NCI-H1105 treated with DMSO at 0.1 percent for 48 hours (cell line): ENCODE measurements at regions not wholly inside any gene's neighbourhood (a gene's known extent, or its start where the extent isn't known, plus 50 kb on each side); places are given as distances from the start of the nearest gene placed in this dataset.

Experiments
- DNase-seq: peaks from one replicate; lab custom pipeline; 2025; lab: John Stamatoyannopoulos, UW

GRCh38 chr22:47597041-47597440, 834.6 kb downstream of the TBC1D22A start:
- DNase-seq = no peak

DNA sequence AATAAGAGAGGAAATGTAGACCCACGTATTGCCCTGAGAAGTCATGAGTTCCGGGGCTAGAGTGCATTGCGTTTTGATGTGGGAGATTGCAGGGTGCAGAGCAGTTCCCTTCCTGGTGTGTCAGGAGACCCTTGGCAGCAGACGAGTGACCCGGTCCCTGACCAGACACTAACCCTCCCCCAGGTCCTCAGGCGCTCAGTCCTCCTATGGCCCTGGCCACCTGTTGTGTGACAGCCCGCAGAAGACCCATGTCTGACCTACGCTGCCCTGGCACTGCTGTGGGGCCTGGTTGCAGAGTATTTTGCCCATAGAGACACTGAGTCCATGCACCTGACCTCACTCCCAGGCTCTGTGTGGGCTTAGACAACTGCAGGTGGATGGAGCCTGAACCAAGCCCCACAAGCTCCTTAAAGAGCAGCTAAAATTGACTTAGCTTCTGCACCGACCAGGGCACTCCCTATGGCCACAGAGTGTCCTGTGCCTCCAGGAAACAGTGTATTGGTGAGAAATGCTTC, 833.8 kb downstream of the TBC1D22A start:
- DNase-seq = no peak

DNA sequence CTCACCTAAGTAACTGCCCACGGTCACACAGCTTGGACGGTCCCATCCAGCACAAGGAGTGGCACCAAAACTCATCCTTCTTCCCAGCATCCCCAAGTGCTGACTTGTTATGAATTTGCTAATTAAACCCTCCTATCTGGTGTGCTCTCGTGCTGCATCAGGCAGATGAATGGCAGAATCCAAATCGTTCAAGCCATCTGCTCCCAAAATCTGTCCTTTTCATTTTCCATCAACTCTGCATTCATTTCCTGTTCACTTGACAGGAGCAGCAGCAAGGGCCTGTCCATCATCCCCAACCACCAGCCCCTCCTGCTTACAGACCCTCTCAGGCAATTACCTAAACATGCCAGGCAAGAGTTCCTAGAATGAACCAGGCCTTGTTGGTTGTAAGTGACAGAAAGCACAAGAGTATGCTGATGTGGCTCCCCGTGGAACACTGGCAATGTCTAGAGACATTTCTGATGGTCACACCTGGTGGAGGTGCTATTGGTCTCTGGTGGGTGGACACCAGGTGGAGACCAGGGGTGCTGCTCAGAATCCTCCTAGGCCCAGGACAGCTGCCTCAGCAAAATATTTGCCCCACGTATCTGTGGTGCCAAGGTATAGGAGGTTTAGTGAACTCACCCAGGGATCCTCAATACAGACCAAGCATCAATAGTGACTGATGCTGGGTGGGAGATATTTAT, 832.5 kb downstream of the TBC1D22A start:
- DNase-seq = no peak

DNA sequence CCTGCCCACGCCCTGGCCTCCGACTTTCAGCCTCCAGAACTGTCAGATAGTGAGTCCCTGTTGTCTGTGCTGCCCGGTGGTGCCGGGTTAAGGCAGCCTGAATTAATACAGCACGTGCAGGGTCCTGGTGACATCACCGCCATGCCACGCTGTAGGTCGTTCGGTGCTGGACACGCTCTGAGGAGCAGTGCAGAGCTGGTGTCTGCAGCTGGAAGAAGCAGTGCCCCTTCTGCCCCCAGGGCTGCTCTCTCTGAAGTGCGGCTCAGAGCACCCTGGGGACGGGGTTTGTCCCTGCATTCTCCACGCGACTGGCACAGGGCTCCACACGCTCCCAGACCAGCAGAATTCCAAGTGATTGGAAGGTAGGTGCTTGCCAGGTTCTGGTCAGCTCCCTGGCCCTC, 831.5 kb downstream of the TBC1D22A start:
- DNase-seq = no peak

GRCh38 chr22:47593291-47593690, 830.8 kb downstream of the TBC1D22A start:
- no peak for DNase-seq

DNA sequence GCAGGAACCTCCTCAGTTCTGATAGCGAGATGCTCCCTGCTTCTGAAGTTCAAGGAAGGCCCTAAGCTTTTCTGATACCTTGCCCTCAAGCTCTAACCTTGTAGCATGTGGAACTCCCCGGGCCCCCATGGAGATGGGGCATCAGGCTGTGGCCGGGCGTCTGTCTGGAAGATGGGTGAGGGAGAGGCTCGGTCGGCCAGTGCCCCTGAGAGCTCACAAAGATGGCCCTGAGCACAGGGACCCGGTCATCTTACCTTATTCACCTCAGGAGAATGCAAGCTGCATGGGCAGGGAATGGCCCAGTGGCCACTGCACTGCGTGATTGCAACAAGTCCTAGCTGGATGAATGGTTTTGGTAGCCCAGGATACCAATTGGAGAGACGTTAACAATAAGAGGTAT, 830.3 kb downstream of the TBC1D22A start:
- no peak for DNase-seq

- no peak for DNase-seq
Measured at GRCh38 chr22:47591709-47592108, 829.3 kb downstream of the TBC1D22A start.

DNA sequence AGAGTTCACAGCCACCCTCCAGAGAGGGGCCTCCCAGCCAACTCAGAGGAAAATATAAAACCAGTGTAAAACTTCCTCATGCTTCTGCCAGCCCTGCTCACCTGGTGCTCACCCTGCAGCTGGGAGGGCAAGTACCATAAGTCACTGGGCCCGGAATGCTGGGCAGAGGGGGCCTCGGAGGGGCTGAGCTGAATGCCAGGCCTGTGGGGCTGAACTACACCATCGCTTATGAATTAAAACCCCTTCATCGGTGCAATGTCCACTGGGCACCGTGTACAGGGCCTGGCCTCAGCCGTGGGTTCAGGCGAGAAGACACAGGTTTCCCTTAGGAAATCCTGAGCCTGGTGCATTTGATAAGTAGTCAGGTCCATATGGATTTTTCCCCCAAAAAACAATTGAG, 828.6 kb downstream of the TBC1D22A start:
- DNase-seq = no peak

DNA sequence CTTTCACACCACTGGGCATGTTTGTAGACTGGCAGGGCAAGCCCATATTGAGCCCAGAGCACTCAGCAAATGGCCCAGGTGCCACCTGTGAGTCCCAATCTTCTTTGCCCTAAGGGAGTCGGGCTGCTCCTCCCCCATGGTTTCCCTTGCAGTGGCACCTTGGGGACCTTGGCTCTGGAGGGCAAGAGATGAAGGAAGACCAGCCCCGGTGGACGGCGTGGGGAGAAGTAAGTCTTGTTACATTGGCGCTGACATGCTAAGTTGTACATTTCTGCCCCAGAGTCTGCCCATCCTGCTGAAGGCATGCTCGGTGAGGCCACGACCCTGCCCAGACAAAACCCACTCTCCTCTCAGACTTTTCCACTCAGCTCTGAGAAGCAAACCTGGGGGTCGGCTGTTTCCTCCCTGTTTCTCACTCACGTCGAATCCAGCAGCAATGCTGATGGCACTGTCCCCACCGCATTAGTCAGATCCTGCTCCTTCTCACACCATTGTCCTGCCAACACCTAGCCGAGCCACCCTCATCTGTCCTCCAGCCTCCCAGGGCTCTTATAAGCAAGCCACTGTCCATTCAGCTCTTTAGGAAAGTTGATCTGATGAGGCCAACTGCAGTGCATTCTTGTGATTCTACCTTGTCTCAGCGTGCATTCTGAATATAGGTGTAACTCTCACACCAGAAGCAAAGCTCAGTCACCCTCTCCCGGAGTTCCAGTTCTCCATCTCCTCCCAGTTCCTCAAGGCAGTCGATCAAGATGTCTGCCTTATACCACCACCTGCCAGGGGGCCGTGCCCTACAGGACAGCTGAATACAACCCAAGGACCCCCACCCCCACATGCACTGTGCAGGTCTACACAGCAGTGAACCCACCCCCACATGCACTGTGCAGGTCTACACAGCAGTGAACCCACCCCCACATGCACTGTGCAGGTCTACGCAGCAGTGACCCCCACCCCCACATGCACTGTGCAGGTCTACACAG, 827.1 kb downstream of the TBC1D22A start:
- DNase-seq = no peak

DNA sequence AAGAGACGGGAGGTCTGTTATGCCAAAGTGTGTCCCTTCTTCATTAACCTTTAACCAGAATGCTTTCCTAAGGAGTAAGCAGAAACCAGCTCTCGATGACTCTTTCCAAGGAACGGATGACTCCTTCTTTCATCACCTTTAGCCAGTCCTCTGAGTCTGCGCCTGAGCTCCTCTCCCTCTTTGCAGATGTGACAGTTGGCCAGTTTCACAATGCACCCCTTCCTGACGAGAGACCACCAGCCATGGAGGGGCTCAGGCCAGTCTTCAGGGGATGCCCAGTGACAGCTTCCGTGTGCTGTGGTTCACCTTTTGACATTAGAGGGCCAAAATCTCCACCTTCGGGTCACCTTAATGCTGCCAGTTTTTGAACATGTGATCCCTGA, 826.1 kb downstream of the TBC1D22A start:
- no peak for DNase-seq

DNA sequence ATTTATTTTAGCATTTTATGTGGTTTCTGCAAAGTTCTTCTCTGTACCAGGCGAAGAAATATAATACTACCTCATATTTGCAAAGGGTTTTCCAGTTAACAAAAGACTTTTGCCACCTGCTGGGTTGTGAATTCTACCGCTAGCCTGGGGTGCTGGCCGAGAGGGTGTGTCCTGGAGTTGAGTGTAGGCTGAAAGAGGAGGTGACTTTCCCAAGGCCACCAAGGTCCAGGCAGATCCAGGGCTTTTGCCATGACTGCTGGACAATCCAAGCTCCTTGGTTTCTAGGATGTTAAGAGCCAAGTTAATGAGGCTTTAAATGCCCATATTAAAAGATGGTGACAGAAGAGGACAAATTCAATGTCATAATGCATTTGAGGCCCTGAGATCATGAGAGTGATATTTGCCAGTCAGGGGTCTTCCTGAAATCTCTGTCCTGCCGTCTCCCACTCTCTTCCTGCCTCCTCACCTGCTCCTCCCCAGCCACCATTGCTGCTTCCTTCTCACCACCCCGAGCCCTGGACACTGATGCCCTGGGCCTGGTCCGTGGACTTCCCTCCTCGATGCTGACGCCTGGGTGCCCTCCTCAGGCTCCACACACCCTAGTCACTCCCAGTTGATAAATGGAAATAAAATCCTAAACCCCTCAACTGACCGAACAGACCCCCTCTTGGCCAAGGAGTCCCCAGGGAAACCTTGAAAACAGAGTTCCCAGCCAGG, 825.6 kb downstream of the TBC1D22A start:
- no peak for DNase-seq

GRCh38 chr22:47587361-47587760, 824.9 kb downstream of the TBC1D22A start:
- no peak for DNase-seq

DNA sequence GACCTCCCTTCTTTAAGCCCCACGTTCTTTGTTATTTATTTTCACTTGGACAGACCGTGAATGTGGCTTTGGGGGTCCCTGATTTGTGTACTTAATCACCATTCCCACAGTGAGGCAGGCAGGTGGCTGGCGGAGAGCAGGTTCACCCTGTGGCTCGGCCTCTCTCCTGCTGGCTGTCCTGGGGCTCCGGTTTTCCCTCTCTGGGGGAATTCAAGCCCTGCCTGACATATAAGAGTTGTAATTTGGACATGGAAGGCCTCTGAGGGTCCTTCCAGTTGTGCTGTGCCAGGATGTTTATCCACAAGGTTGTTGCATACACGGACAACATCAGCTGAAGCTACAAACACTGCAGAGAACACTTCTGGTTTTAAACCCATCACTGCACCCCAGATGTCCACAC, 824.5 kb downstream of the TBC1D22A start:
- DNase-seq = no peak

DNA sequence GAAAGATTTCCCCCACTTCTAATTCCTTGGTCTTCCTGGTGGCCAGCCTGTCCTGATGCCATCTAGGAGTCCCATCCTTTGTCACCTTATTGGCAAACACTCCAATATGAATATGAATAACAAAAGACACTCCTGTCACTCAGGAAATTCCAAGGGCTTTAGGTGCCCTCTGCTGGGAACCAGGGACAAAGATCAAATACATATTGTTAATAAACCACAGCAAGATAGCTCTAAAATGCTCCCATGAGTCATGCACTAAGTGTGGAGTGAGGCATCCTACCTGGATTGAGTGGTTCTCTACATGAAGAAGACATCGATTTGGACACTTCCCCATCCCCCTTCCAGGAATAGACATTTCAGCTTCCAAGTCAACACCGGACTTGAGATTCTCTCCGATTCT, 823.6 kb downstream of the TBC1D22A start:
- no peak for DNase-seq

- no peak for DNase-seq
Measured at GRCh38 chr22:47583959-47584562, 821.6 kb downstream of the TBC1D22A start.

DNA sequence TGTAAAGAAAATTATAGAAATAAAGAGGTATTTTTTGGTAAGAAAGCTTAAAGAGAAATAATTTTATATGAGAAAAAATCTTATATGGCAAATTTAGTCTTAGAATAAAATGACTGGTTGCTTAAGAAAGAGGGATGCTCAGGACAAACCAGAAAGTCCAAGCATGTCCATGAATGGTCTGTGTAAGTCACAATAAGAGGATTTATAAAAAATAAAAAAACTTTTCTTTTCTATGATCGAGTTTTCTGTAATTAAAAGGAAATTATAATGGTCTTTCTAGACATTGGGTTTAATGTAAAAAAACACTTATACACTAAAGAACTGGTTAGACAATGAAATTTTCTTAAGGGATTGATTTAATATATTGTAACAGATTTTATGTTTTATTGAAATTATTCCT, 819.6 kb downstream of the TBC1D22A start:
- DNase-seq = no peak

- DNase-seq = no peak
Measured at GRCh38 chr22:47580121-47580520, 817.7 kb downstream of the TBC1D22A start.

GRCh38 chr22:47576908-47577307, 814.5 kb downstream of the TBC1D22A start:
- DNase-seq = no peak

GRCh38 chr22:47575291-47575690, 812.8 kb downstream of the TBC1D22A start:
- no peak for DNase-seq

DNA sequence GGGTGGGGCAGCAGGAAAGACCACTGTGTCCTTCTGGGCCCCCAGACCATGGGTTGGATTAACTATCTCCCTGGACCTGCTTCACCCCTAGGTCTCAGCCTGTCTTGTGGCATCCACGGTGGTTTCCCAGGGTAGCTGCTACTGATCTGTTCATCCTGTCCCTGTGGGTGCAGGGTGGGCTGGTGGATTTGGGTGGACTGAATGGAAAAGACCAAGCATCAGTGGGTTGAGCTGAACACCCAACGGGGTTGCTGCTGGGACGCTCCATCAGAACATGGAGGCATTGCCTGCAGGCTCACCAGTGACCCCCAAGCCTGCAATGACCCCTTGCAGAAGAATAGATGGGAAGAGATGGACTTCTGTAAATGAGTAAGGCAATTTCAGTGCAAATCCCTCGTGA, 812.1 kb downstream of the TBC1D22A start:
- no peak for DNase-seq

DNA sequence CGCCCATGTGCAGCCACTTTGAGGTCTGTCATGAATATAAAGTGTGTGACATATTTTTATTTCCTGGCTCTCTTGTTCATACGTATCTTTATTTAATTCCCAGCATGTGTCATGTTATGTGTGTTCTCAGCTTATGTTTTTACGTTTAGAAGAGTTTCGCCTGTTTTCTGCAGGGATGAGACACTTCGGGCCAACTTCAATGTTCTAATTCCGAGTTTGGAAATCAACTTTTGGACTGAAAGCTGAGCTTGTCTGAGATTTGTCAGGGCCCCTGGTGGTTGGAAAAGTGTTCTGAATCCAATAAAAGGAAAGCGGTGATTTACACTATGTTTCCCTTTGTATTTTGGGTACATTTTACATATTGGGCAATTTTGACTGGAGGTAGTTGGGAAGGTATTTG, 810.7 kb downstream of the TBC1D22A start:
- no peak for DNase-seq

- DNase-seq = no peak
Measured at GRCh38 chr22:47572443-47572842, 810.0 kb downstream of the TBC1D22A start.
